Stomach (tissue), 4 donors: ENCODE measurements at regions not wholly inside any gene's neighbourhood (a gene's known extent, or its start where the extent isn't known, plus 50 kb on each side); places are given as distances from the start of the nearest gene placed in this dataset.

Source experiments
- CTCF ChIP-seq, 7 experiments: fragments of 450-650 bp in 4 of 7; fragments of 200-600 bp in 3 of 7; sonication (generic) in 3 of 7; IDR thresholded peaks; one replicate each; pipeline ENCODE4 v1.5.1; 2016 to 2019; ENCODE audit warnings: antibody characterized with exemption in 7 of 7, control low read depth in 2 of 7, mild to moderate bottlenecking in 1 of 7
- EP300 ChIP-seq: sonication (generic); formaldehyde crosslinking; IDR thresholded peaks from one replicate; pipeline ENCODE4 v1.6.1; 2017; ENCODE audit warnings: antibody characterized with exemption
- POLR2A ChIP-seq, 4 donors: fragments of 450-650 bp; IDR thresholded peaks; one replicate each; pipeline ENCODE4 v1.6.1; 2016; ENCODE audit warnings: antibody characterized with exemption in 4 of 4, control low read depth in 2 of 4, mild to moderate bottlenecking in 1 of 4, moderate library complexity in 1 of 4
- POLR2AphosphoS5 ChIP-seq, 3 donors: sonication (generic); formaldehyde crosslinking; IDR thresholded peaks; one replicate each; pipeline ENCODE4 v1.6.1; 2016; ENCODE audit warnings: antibody characterized with exemption in 3 of 3

- TF ChIP-seq EP300 (no peak), POLR2AphosphoS5 (IDR thresholded peaks at IDR 0.05) (no peak), POLR2A (IDR thresholded peaks at IDR 0.05) (no peak), CTCF (IDR thresholded peaks at IDR 0.05) (no peak)
These were observed 115.2 kb downstream of the DISP1 start for GRCh38 chr1:222930070-222930469.
